KG1 (cell line): ENCODE measurements at regions not wholly inside any gene's neighbourhood (a gene's known extent, or its start where the extent isn't known, plus 50 kb on each side); places are given as distances from the start of the nearest gene placed in this dataset.
"Not testable (repeated sequence)": the region's sequence is repeated elsewhere in the genome, so short reads cannot be mapped to it uniquely, and the experiment has no call there.

Experiments
- DNase-seq: peaks from one replicate; lab custom pipeline; 2025; lab: John Stamatoyannopoulos, UW

DNA sequence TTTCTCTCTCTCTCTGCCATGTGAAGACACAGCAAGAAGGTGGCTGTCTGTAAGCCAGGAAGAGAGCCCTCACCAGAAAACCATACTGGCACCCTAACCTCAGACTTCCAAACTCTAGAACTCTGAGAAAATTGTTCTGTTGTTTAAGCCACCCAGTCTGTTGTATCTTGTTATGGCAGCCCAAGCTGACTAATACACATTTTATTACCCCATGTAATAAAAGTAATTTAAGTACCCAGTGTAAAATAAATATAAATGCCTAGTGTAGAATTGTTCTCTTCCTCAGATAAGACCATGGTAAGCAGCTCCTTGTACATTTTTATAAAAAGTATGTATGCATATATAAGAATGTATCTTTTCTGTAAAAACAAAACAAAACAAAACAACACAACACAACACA, 119.7 kb downstream of the DTL start:
- DNase-seq: no peak

DNA sequence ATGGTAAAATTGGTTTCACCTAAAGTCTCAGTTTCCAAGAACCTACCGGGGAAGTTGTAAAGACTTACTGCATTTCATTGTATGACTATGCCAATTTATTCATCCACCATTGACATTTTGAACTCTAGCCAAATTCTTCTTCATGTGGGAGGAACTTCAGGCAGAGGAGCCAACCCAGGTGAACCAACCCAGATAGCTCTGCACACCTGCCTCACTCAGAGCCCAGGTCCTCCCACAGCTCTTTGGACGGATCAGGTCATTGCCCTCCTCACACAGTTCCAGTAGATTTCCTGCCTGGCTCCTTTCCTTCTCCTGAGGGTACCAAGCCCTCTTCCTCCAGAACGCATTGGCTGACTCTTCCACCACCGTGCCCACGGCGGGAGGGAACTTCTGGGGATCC, 121.7 kb downstream of the DTL start:
- DNase-seq: no peak

DNA sequence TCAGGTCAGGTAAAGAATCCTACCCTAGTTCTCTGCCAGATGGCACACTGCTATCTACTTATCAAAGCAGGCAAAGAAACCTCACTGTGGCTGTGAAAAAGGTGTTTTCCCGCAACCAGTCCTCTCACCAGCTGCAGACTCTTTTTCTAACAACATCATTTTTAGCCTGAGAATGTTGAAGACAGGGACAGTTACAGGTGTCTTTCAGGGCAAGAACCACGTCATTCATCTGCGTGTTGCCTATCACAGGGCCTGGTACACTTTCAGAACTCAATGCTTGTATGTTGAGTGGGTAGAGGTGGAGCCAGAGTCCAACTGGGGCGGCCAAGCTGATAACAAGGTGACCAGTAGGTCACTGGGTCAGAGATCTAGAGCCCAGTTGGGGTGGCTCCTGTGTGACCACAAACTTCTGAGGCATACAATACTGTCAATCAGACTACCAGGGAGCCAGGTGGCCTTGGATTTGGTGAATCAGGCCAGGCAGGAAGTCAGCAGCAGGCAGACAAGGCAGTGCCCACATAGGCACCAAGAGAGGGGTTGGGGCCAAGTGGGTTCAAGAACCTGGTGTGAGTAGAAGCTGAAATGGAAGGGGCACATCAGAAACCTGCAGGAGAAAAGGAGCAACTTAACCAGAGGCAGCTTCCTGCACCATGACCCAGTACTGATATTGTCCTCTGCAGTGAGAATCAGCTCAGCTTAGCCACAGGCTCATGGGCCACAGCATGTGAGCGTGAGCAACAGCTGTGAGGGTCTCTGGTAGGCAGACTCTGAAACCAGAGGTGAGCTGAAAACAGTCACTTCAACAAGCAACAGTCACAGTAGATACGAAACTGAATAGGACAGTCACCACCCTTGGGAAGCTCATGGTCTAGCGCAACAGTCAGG, 123.6 kb downstream of the DTL start:
- no peak for DNase-seq

DNA sequence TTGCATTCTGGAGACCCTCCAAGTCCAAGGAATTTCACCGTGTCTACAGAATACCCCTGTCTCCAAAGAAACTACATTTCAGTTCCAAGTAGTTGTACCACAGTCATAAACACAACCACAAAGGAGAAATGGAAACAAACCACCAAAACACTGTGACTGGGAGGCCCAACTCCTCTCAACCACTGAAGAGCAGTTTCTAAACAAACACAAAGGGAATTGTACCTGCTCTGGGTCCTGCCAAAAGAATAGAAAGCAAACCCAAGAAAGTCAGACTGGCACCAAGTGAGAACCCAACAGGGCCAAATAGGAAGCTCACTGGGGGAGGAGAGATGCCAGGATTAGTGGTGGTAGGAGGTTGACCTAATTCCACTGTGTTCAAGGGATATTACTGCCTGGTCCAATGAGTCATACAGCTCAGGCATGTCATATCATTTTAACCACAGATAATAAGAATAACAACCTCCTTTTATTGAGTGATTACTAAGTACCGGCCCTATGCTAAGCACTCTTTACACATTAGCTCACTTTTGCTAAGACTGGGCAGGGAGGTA, 123.9 kb upstream of the PPP2R5A start:
- no peak for DNase-seq

DNA sequence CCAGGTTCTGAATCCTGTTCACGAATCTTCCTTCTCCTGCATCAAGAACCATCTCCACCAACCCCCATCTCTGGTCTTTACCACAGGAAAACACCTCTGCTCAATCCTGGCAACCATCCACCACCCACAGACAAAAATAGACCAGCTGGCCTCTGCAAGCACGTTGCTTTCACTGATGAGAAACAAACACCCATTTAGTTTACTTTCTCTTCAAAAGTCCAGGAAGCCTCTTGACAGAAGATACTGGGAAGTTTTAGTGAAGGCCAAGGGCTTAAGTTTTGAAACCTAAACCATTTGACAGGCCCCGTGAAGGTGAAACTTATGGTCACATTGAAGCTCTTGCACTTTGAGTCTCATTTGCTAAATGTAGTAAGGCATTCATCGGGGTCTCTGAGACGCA, 122.6 kb upstream of the PPP2R5A start:
- DNase-seq: peak; percentile 40

DNA sequence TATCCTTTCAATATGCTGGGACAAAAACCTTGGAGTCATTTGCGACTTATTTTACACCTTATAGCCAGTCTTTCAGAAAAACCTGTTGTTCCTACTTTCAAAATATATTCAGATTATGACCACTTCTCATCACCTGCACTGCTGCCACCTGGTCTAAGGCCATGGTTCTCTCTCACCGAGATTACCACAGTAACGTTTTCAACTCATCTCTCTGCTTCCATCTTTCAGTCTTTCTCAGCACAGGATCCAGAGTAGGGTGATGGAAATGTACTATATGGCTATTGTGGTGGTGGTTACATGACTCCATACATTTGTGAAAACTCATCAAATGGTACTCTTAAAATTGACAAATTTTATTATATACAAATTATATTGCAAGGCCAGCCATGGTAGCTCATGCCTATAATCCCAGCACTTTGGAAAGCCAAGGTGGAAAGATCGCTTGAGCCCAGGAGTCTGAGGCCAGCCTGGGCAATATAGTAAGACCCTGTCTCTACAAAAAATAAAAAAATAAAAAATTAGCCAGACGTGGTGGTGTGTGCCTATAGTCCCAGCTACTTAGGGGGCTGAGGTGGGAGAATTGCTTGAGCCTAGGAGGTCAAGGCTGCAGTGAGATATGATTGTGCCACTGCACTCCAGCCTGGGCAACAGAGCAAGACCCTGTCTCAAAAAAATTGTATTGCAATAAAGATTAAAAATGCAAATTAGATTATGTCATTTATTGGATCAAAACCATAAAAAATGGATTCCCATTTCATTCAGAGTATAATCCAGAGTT, 120.9 kb upstream of the PPP2R5A start:
- no peak for DNase-seq

DNA sequence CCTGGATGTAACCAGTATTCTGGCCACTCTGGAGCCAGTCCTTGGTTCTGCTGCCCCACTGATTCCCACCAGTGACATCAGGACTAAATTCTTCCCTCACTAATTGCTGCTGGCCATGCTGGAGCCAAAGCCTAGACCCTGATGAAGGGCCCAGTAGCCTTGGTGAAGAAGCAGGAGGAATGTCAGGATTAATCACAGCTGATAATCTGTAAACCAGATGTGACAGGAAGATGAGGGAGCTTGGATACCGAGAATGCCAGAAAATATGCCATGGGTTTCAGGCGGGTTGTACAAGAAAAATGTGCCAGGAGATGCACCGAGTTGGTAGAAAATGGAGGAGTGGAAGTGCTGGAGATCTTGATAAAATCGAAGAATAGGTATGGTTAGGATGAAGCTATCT, 119.0 kb upstream of the PPP2R5A start:
- no peak for DNase-seq

DNA sequence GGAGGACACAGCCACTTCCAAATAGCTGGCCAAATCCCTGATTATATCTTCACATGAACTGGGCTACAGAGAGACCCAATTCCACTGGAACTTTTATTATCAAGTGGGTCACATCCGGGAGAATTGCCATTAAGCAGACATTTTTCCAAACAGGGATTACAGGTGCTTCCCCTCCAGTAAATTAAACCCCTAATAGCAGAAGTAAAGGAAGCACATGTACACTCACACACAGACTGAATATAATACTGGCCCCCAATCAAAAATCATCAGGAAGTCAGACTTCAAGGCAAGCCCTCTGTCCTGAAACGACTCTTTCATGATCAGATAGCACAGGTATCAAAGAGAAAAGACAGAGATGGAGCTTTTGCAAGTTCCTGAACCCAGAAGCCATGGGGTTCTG, 118.6 kb upstream of the PPP2R5A start:
- DNase-seq: no peak

DNA sequence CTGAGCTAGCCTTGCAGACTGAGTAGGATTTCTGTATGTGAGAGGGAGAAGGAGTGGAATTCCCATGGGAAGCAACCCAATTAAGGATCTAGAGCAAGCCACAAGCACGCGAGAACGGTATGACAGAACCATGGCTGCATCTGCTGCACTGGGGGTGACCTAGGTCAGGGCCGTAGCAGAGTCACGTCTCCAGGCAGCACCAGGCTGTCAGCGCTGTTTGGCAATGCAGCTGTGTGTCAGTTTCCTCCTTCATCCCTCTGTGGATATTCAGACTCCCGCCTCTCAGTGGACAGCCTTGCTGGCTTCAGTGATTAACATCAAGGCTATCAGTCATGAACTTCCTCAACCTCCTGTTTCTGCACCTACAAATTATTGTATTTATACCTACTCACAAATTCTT, 118.1 kb upstream of the PPP2R5A start:
- no peak for DNase-seq

DNA sequence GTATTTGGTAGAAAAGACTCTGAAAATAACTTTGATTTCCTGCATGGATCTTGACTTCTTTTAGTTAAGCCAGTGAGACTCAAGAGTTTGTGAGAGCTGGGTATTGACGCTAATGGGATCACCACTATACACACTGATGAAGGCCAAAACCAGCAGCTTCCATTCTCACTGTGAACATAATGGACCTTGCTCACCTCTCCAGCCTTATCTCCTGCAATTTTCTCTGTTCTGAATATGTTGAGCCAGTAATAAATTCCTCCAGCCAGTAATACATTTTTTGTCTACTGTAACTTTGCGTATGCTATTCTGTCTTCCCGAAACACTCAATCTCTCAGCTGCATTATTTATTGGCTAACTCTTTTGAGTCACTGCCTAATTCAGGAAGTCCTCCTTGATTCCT, 111.6 kb upstream of the PPP2R5A start:
- no peak for DNase-seq

DNA sequence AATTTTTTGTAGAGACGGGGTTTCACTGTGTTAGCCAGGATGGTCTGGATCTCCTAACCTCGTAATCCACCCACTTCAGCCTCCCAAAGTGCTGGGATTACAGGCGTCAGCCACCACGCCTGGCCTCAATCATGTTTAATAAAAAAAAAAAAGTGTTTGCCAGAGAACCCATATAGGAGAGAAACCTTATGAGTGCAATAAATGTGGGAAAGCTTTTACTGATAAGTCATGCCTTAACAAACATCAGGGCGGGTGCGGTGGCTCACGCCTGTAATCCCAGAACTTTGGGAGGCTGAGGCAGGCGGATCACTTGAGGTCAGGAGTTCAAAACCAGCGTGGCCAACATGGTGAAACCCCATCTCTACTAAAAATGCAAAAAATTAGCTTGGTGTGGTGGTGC, 110.9 kb upstream of the PPP2R5A start:
- DNase-seq: not testable (repeated sequence)

DNA sequence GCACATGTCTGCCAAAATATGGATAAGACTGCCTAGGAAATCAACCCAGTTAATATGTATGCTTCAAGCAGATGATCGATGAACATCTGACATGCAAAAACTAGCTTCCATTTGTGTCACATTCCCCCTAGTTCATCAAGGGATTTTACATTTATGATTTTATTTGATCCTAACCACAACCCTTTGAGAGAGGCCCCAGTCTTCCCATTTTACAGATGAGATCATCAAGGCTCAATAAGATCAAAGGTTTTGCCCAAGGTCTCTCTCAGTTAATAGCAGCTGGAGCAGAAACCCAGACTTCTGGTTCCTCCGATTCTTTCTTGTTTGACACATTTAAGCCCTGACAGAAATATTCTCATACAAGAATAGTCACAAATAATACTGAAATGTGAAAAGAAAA, 107.7 kb upstream of the PPP2R5A start:
- DNase-seq: no peak

DNA sequence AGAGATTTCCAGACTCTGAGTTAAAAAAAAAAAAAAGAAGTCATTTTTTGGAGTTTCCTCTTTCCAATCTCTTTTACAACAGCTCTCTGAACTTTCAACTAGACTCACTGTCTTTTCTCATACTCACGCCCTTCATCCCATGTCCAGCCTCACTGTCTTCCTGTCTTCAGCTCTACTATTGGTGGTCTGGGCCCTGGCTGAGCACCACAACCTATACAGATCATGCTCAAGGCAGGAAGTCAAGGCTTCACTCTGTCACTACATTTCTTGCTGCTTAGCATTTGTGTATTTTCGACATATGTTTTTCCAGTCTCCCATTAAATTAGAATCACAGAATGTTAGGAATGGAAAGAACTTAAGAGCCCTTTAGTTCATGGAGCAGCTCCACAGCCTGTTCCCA, 106.4 kb upstream of the PPP2R5A start:
- no peak for DNase-seq

DNA sequence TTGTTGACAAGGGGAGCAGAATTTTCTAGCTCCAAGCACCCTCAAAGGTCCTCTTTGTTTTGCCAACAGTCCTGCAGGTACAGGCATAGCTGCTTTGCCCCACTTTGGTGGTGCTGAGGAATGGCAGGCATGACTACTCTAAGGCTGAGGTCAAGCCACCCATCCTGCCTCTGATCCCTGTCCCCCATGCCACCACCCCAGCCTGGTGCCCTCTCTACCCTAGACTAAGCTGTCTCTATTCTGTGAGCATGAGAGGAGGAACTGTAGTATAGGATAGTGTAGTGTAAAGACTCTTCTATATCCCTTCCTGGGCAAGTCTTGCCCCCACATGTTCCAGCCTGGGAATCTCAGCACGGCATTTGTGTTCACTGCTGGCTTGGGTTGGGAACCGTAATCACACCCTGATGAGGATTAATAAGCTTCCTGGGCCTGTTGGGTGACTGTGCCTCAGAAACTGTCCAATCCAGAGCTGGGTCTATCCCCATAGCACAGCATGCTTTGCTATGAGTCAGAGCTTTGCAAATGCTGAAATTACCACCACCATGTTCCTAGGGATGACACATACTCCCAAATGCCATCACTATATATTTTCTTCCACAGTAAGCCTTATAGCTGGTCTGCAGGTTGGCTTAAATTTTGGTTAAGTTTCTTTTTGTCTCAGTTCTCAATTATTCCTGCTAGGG, 105.7 kb upstream of the PPP2R5A start:
- DNase-seq: no peak

DNA sequence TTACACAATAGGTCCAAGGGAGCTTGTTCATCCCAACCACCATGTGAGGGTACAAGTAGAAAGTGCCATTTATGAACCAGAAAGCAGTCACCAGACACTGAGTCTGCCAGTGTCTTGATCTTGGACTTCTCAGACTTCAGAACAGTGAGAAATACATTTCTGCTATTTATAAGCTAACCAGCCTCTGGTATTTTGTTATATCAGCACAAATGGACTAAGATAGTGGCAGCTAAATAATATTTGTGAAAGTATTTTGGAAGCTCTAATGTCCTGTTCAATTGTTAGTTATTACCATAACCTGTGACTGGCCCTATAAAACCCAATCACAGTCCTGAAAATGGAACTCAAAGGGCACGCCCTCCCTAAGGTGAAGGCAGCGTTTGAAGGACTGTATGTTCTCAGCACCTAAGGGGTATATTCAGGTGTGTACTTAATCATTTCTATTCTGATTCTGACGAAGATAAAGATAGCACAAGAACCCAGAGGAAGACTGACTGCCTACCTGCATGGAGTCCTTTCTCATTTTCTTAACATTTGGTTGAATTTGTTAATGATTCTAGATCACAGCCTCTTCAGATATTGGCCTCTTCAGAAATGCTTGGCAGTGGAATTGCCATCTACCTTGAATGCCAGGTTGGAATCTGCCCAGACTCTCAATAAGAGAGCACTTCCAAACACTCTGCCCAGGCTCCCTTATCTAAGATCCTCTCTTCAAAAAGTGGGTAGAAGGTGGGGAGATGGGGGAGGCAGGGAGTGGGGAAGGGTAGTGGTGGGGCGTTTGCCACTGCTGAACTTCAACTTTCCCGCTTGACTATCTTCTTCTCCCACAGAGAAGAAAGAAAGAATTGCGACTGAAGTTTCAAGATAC, 104.0 kb upstream of the PPP2R5A start:
- no peak for DNase-seq

DNA sequence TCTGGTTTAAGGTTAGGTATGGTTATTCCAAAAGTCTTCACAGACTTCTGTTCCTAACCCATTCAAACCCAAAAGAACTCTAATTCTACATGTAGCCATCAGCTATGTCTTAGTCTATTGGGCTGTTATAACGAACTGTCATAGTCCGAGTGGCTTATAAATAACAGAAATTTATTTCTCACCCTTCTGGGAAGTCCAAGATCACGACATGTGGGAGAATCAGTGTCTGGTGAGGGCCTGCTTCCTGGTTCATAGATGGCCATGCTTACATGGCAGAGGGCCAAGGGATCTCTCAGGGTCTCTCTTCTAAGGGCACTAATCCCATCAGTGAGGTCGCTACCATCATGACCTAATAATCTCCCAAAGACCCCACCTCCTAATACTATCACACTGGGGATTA, 103.0 kb upstream of the PPP2R5A start:
- no peak for DNase-seq

DNA sequence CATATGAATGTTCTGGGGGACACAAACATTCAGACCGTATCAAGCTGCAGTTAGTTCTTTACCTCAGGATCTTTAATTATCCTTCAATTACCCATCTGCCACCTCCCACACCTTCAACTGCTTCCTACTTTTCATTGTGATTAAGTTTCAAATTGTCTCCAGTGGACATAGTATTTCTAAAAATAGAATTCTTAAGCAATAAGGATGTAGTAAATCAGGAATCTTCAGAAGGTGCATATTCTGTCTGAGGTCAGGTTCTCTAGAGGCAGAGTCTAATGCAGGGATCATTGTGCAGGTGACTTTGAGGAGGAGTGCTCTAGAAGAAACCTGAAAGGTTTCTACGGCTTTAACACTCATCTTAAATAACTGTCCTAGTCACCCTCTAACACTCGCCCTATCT, 102.6 kb upstream of the PPP2R5A start:
- DNase-seq: no peak

DNA sequence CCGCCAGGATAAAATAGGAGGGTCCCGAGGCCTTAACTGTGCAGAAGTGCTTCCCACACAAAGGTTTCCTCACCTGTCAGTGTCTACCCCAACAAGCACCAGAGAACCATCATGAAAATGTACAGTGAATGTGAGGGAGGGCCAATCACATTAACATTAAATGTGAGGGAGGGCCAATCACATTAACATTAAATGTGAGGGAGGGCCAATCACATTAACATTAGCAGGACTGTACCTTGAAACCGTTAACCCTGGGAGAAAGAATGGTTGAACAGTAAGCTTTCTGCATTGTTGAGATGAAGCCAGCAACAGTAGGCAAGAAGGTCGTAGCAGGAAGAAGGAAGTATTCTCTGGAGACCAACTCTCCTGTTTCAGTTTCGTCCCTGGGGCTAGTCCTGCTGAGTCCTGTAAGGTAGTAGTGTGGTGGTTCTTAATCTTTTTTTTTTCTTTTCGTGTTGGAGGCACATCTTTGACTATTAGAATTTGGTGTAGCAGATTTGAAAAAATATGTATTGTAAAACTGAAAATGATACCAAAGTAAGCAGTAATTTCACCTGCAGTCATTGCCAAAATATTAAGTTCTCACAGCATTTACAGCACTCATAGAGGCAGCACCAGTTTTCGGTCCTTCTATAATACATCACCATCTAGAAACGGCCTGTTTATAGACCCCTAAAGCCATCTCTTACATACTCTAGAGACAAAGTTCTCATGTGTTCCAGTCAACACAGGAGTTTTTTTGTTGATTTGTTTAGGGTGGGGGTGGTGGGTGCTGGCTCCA, 98.6 kb upstream of the PPP2R5A start:
- no peak for DNase-seq

DNA sequence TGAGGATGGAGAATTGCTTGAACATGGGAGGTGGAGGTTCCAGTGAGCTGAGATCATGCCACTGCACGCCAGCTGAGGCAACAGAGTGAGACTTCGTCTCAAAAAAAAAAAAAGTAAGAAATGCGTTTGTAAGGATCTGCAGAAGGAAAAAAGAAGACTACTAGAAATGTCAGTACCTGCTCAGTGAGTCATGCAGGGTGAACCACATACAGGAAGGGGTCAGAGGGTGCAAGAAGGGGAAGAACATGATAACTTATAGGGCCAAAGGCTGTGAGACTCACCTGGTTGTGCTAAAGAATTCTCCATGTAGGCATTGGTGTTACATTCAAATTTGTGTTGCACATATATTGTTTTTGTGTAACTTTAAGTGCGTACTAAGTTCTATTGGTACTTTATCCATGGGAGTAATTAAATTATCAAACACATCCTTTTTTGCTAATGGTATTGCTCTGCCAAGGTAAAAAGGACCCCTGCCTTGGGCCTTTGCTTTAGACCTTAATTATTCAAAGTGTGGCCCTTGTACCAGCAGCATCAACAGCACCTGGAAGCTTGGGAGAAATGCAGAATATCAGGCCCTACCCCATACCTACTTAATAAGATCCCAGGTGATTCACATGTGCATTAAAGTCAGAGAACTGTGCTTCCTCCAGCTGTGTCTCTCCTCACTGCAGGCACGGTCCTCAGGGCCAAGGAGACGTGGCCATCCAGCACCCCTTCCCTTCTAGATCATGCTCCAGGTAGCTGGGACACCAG, 96.4 kb upstream of the PPP2R5A start:
- no peak for DNase-seq

DNA sequence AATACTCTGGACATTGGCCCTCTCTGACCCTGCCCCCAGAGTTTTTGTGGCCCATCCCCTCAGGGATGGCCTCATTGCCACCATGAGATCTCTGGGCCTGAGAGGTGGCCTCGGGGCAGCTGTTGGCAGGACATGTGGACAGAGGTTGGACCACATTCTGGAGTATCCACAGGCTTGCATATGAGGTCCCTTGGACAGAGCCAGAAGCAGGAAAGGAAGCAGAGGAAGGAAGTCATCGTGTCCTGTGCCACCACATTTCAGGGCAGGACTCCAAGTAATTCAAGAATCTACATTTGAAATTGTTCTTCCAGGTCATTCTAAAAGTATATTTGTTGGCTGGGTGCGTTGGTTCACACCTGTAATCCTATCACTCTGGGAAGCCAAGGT, 95.9 kb upstream of the PPP2R5A start:
- no peak for DNase-seq
